ENCODE measurements at regions not wholly inside any gene's neighbourhood (a gene's known extent, or its start where the extent isn't known, plus 50 kb on each side); places are given as distances from the start of the nearest gene placed in this dataset.

GRCh38 chr13:21316376-21316775 is 139.9 kb downstream of the MRPL57 start:
- TF ChIP-seq GABPA (IDR thresholded peaks at IDR 0.05; ENCODE audit: low read depth): no peak
- TF ChIP-seq CTCF (IDR thresholded peaks at IDR 0.05; ENCODE audit: insufficient read depth, low read length): no peak

All from HL-60 (cell line).